GM23248 (cell line): ENCODE measurements at regions not wholly inside any gene's neighbourhood (a gene's known extent, or its start where the extent isn't known, plus 50 kb on each side); places are given as distances from the start of the nearest gene placed in this dataset.

ENCODE experiments used
- EZH2 ChIP-seq: fragments of 200-600 bp; sonication (generic); IDR thresholded peaks from 2 replicates; pipeline ENCODE4 v1.6.1; 2018; ENCODE audit warnings: antibody characterized with exemption, mild to moderate bottlenecking; ENCODE audit not compliant: insufficient read depth, poor library complexity, severe bottlenecking
- EZH2phosphoT487 ChIP-seq: fragments of 200-600 bp; sonication (generic); IDR thresholded peaks from 2 replicates; pipeline ENCODE4 v1.6.1; 2018; ENCODE audit warnings: antibody characterized with exemption, moderate library complexity, mild to moderate bottlenecking, low read depth; ENCODE audit not compliant: insufficient read depth

DNA sequence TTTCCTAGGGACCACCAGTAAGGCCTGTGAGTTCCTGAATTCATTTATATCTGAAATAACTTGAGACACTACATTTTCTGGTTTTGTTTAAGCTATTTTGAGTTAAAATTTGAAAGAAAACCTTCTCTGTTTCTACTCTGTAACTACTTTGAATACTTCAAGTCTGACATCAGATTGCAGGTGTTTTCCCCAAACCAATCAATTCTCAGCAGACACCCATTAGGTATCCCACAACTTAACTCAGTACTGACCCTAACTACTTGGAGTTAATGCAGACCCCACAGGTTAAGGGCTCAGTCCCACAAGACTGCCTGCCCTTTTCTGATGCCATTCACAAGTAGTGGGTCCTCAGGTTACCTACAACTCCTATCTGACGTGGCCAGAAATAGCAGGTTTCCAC, 1100.0 kb upstream of the SLIT2 start:
- TF ChIP-seq EZH2, result no peak
- TF ChIP-seq EZH2phosphoT487, result no peak
